IMR-90 (cell line): ENCODE measurements at regions not wholly inside any gene's neighbourhood (a gene's known extent, or its start where the extent isn't known, plus 50 kb on each side); places are given as distances from the start of the nearest gene placed in this dataset.

Experiments
- BHLHE40 ChIP-seq: fragments of 150-350 bp; IDR thresholded peaks from 2 replicates; pipeline ENCODE4 v1.6.1; 2016; ENCODE audit warnings: mild to moderate bottlenecking, low read depth, low read length
- CEBPB ChIP-seq: IDR thresholded peaks from 2 replicates; pipeline ENCODE4 v1.6.1; 2012; ENCODE audit warnings: low read depth, low read length, improper control_type of control experiment
- MAFK ChIP-seq: IDR thresholded peaks from 2 replicates; pipeline ENCODE4 v1.6.1; 2012; ENCODE audit warnings: low read depth, low read length, improper control_type of control experiment
- MAZ ChIP-seq: IDR thresholded peaks from 2 replicates; pipeline ENCODE4 v1.6.1; 2012; ENCODE audit warnings: low read depth, mild to moderate bottlenecking, low read length, improper control_type of control experiment, moderate library complexity, borderline replicate concordance
- POLR2A ChIP-seq: IDR thresholded peaks from 2 replicates; pipeline ENCODE4 v1.6.1; 2012; ENCODE audit warnings: mild to moderate bottlenecking, low read depth, low read length
- RAD21 ChIP-seq: IDR thresholded peaks from 2 replicates; pipeline ENCODE4 v1.6.1; 2012; ENCODE audit warnings: low read length, improper control_type of control experiment
- RCOR1 ChIP-seq: IDR thresholded peaks from 2 replicates; pipeline ENCODE4 v1.6.1; 2012; ENCODE audit warnings: mild to moderate bottlenecking, low read length, improper control_type of control experiment; ENCODE audit not compliant: insufficient replicate concordance
- USF2 ChIP-seq: fragments of 150-350 bp; IDR thresholded peaks from 2 replicates; pipeline ENCODE4 v1.6.1; 2017; ENCODE audit warnings: mild to moderate bottlenecking, antibody characterized with exemption, low read length, low read depth
- TF ChIP-seq, protein P1 (sequence below): conservative IDR thresholded peaks from 2 replicates; pipeline ENCODE4 v1.5.1; 2012; ENCODE audit warnings: mild to moderate bottlenecking, low read depth, low read length, improper control_type of control experiment

- TF ChIP-seq, protein P1, sequence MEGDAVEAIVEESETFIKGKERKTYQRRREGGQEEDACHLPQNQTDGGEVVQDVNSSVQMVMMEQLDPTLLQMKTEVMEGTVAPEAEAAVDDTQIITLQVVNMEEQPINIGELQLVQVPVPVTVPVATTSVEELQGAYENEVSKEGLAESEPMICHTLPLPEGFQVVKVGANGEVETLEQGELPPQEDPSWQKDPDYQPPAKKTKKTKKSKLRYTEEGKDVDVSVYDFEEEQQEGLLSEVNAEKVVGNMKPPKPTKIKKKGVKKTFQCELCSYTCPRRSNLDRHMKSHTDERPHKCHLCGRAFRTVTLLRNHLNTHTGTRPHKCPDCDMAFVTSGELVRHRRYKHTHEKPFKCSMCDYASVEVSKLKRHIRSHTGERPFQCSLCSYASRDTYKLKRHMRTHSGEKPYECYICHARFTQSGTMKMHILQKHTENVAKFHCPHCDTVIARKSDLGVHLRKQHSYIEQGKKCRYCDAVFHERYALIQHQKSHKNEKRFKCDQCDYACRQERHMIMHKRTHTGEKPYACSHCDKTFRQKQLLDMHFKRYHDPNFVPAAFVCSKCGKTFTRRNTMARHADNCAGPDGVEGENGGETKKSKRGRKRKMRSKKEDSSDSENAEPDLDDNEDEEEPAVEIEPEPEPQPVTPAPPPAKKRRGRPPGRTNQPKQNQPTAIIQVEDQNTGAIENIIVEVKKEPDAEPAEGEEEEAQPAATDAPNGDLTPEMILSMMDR, result no peak
- TF ChIP-seq BHLHE40 (no peak), POLR2A (no peak), MAZ (no peak), RCOR1 (no peak), MAFK (no peak), CEBPB (no peak), RAD21 (no peak), USF2 (no peak)
These were observed 336.4 kb upstream of the MPDZ start for GRCh38 chr9:13615660-13616490.
